ENCODE measurements at regions not wholly inside any gene's neighbourhood (a gene's known extent, or its start where the extent isn't known, plus 50 kb on each side); places are given as distances from the start of the nearest gene placed in this dataset.
"Not testable (repeated sequence)": the region's sequence is repeated elsewhere in the genome, so short reads cannot be mapped to it uniquely, and the experiment has no call there.

- no peak for DNase-seq
Measured at GRCh38 chr11:80284946-80285785, 844.3 kb upstream of the TENM4 start.

GRCh38 chr11:80282643-80283042 is 841.8 kb upstream of the TENM4 start:
- no peak for DNase-seq

- no peak for DNase-seq
Measured at GRCh38 chr11:80281194-80281593, 840.4 kb upstream of the TENM4 start.

GRCh38 chr11:80280737-80281136 is 839.9 kb upstream of the TENM4 start:
- DNase-seq, result no peak

- DNase-seq, result no peak
Measured at GRCh38 chr11:80261776-80262175, 820.9 kb upstream of the TENM4 start.

DNA sequence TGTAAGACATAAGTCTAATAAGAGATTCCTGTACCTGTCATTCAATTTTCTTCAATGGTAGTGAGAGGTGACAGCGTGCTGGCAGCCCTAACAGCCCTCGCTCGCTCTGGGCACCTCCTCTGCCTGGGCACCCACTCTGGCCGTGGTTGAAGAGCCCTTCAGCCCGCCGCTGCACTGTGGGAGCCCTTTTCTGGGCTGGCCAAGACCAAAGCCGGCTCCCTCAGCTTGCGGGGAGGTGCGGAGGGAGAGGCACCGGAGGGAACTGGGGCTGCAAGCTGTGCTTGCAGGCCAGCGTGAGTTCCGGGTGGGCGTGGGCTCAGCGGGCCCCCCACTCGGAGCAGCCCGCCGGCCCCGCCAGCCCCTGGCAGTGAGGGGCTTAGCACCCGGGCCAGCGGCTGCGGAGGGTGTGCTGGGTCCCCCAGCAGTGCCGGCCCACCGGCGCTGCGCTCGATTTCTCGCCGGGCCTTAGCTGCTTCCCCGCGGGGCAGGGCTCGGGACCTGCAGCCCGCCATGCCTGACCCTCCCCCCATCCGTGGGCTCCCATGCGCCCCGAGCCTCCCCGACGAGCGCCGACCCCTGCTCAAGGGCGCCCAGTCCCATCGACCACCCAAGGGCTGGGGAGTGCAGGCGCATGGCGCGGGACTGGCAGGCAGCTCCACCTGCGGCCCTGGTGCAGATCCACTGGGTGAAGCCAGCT is 816.6 kb upstream of the TENM4 start:
- not testable (repeated sequence) for DNase-seq

DNA sequence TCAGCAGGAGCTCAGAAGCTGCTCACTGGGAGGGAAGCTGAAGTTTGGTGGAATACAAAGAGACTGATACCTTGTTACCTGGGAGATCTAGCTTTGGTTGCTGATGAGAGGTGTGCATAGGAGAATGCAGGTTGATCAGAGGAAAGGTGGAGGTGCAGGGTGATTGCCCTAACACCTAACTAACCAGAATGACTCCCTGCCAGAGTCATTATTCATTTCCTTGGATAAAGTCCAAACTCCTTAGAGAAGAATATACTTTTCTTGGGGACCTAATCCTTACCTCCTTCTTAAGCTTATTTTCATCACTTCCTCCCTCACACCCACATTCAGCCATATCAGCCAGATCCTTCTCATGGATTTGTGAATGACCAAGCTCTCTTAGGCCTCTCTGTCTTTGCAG is 814.2 kb upstream of the TENM4 start:
- DNase-seq, result no peak

DNA sequence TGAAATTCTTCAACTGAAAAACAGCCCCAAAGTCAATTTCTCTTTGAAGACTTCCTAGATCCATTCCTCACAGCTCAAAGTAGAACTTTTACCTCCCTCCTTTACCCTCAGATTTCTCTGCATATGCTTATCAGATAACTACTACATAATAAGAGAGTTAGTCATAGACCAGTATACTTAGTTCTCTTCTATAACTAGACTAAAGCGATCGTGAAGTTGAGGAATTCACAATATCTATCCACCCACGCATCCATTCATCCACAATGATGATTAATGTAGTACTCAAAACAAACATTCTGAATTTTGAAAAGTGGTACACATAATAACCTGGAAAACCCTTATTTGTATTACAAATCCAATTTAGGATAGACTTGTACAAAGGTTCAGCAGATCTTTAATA is 800.9 kb upstream of the TENM4 start:
- DNase-seq, result no peak

DNA sequence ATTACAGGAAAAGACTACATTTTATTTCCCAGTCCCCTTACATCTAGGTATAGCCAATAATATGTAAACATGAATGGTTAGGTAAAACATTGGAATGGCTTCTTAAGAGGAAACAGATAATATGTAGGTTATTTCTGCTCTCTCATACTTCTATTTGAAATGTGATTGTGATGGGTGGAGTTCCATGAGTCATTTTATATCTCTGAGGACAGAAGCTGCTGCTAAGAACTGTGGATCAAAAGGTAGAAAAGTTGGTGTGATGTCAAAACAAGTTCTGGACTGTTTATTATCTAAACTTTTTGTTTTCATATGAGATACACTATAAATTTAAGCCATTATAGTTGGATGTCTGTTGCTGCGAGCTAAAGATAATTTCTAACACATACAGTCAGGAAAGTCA is 799.4 kb upstream of the TENM4 start:
- no peak for DNase-seq

GRCh38 chr11:80239217-80239616 is 798.4 kb upstream of the TENM4 start:
- DNase-seq, result no peak

DNA sequence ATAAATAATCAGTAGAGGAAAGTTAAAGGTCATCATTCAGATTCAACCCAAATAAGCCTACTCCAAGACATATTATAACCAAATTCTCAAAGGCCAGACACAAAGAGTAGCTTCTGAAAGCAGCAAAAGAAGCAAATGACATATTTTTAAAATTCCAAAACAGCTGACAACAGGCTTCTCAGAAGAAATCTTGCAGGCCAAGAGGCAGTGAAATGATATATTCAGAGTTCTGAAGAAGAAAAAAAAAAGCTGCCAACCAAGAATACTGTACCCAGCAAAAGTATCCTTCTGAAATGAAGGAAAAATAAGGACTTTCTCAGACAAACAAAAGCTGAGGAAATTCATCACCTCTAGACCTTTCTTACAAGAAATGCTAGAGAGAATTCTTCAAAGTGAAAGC is 787.1 kb upstream of the TENM4 start:
- no peak for DNase-seq

DNA sequence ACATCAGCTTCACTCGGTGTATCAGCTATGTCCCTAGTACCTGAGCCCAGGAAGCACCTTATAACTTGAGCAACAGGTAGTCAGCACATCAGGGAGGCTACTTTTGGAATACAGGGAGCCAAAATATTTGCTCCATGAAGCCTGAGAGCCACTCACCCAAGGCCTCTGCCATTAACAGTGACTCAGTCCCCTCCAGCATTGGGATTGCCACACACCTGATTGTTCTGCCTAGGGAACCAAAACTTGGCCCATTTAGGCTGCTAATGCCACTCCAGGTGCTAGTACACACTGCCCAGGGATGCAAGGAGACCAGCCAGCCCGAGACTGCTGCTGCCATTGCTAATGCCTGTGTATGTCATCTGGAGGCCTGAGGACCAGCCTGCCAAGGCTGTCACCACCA is 773.6 kb upstream of the TENM4 start:
- DNase-seq, result no peak

GRCh38 chr11:80211673-80212072 is 770.8 kb upstream of the TENM4 start:
- DNase-seq, result no peak

- no peak for DNase-seq
Measured at GRCh38 chr11:80204021-80204420, 763.2 kb upstream of the TENM4 start.

DNA sequence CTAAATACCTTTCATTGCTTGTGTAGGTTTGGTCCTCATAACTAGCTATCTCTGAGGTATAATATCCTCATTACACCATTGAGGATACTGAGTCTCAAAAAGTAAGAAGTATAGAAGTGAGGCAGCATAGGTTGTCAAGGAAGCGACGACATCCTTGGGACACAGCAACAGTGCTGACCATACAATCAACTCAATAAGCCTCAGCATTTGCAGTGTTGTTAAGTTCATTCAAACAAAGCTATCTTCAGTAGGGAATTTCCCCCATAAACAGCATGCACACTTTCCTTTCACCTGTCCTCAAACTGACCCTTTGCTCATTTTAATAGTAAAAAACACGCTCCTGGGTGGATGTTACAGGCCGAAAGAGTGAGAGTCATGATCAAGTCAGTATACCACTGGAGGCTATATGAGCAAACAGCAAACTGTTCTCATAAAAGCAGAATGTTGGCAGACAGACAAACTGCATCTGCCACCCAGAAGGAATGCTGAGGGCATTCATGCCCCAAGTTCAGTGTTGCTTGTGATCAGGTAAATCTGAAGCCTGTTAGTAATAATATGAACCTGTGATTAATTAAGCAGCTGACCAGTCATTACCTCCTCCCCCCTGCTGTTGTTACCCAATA is 756.2 kb upstream of the TENM4 start:
- no peak for DNase-seq

DNA sequence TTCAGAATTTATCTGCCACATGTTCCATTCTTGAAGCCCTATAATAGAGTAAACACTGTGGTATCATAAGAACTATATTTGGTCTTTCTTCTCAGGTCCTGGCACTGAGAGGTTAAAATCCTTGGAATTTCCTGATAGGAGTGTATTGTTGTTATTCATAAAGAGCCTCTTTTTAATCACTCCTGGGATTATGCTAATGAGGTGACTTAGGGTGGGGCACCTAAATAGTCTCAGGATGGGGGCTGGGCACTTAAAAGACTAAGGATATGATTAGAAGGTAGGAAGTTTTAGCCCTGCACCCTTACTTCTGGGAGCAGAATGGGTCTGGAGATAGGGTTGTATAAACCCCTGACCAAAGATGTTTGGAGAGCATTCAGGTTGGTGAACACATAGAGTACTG is 755.2 kb upstream of the TENM4 start:
- DNase-seq, result no peak

DNA sequence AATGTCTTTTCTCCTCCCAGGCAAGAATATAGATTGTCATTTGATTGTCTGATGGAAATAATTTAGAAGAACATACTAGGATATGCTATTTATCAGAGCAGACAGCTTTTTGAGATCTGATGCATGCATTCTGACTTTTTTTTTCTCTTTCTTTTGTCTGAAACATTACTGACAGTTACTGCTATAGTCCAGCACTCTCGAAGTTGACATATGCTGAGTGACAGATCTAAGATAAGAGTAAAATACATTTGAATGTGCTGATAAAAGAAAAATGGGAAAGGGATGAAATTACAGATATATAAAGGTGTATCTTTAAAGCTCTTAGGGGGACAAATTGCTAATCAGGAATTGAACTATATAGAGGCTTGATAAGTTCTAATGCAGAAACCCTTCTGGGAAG is 753.8 kb upstream of the TENM4 start:
- no peak for DNase-seq

- DNase-seq, result no peak
Measured at GRCh38 chr11:80194016-80194415, 753.2 kb upstream of the TENM4 start.

GRCh38 chr11:80188076-80188627 is 747.3 kb upstream of the TENM4 start:
- DNase-seq, result no peak

GRCh38 chr11:80186692-80187091 is 745.9 kb upstream of the TENM4 start:
- no peak for DNase-seq

DNA sequence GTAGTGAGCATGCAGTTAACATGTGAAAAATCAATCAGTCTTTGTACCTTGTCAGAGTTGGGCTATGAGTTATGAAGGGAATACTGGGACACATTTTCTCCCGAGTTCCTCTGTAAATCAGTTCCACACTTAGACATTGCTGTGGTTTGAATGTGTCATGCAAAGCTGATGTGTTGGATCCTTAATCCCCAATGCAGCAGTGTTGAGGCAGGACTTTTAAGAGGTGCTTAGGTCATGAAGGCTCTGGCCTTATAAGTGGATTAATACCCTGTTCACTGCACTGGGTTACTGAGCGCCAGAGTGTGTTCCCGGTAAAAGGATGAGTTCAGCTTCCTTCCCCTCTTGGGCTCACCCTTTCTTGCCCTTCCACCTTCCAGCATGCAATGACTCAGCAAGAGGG is 742.1 kb upstream of the TENM4 start:
- DNase-seq, result no peak

DNA sequence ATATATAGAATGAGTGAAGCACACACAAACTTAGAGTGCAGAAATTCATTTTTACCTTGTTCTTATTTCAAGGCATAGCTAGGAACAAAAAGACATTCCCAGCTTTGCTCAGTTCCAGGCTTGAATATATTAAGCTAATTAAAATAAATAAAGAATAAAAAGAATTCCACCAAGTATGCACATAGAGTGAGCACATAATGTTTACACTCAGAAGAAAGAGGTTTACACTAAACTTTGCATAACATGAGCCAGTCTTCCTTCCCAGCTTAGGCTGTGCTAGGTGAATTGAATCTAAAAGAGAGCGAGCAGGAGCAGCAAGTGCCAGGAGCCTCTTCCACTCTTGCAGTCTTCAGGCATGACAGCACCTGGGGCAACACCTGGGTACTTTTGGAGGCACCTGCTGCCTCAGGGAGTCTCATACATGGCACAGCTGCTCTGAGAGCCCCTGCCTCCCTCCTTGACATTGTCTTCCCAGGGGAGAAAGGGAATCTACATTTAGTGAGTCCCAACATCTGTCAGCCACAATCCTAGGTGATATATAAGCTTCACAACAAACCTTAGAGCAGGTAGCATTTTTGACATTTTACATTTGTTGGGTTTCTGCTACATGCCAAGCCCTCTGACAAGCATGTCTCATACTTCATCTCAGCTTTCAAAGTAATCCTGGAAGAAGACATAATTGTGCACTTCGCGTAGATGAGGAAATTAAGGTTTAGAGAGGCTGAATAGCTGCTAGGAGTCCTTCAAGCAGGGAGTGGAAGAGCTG is 732.7 kb upstream of the TENM4 start:
- DNase-seq, result no peak

DNA sequence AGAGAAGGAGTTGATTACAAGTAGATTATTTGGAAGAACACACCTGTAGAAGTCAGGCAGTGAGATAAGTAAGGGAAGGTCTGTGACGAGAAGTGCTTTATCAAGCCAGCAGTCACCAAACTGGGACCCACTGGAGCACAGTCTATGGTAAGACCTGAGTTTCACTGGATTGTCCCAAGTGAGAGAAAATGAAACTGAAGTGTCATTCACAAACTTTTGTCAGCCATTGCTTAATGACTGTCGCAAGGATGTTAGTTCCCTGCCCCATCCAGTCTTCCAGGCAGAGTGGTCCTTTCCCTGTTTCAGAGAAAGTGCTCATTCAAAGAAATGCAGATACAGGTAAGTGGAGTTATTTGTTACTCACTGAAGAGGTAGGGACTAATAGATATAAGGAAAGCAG is 728.0 kb upstream of the TENM4 start:
- DNase-seq, result no peak

All from effector CD8-positive, alpha-beta T cell (primary cell).